Fibroblast of mammary gland (primary cell): ENCODE measurements at regions not wholly inside any gene's neighbourhood (a gene's known extent, or its start where the extent isn't known, plus 50 kb on each side); places are given as distances from the start of the nearest gene placed in this dataset.

Experiments used
- DNase-seq: peaks from one replicate; pipeline ENCODE4 v3.0.0-alpha.2; 2010; ENCODE audit warnings: low read depth
- H3K4me3 ChIP-seq: 2 replicates; pipeline ENCODE4 v1.5.1; 2011; ENCODE audit warnings: low read depth, mild to moderate bottlenecking, low read length, moderate library complexity; ENCODE audit not compliant: control insufficient read depth
- TF ChIP-seq, protein P1 (sequence below): conservative IDR thresholded peaks from 2 replicates; pipeline ENCODE4 v1.5.1; 2011; ENCODE audit warnings: low read depth, low read length, inconsistent platforms; ENCODE audit not compliant: control insufficient read depth, insufficient read depth

DNA sequence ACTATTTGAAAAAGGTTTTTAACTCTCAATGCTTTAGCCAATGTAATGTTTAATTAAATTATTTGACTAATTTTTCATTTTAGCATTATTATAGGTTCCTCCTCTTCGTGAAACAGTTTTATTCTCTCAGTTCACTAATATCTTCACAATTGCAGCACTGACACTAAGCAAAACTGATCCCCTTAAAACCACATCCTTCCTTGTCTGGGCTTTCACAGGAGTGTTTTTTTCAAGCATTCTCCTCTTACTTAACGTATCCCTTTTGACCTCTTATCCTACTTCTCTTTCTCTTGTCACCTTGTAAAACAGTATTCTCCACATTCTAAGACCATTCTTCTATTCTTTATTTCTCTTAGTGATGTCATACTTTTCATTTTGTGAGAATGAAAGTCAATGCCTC, 112.8 kb downstream of the DSC3 start:
- TF ChIP-seq, protein P1, sequence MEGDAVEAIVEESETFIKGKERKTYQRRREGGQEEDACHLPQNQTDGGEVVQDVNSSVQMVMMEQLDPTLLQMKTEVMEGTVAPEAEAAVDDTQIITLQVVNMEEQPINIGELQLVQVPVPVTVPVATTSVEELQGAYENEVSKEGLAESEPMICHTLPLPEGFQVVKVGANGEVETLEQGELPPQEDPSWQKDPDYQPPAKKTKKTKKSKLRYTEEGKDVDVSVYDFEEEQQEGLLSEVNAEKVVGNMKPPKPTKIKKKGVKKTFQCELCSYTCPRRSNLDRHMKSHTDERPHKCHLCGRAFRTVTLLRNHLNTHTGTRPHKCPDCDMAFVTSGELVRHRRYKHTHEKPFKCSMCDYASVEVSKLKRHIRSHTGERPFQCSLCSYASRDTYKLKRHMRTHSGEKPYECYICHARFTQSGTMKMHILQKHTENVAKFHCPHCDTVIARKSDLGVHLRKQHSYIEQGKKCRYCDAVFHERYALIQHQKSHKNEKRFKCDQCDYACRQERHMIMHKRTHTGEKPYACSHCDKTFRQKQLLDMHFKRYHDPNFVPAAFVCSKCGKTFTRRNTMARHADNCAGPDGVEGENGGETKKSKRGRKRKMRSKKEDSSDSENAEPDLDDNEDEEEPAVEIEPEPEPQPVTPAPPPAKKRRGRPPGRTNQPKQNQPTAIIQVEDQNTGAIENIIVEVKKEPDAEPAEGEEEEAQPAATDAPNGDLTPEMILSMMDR: no peak
- no peak for DNase-seq
- H3K4me3 ChIP-seq: no peak overlapping the region

DNA sequence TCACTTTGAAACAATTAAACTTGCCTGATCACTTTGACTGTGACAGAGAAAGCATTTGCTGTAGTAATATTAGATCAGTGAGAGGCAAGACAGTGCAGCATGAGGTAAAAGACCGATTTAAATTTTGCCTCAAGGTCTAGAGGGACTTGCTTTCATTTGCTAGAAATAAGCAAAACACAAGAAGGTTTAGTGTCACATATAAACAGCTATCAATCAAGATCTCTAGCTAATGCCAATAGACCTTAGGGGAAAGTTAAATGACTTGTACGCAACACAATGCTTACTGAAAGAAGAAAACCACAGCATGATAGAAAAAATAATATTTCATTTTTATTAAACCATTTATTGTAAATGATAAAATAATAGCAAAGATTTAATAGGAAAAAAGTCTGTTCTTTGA, 113.5 kb downstream of the DSC3 start:
- H3K4me3 ChIP-seq: no peak overlapping the region
- no peak for DNase-seq

DNA sequence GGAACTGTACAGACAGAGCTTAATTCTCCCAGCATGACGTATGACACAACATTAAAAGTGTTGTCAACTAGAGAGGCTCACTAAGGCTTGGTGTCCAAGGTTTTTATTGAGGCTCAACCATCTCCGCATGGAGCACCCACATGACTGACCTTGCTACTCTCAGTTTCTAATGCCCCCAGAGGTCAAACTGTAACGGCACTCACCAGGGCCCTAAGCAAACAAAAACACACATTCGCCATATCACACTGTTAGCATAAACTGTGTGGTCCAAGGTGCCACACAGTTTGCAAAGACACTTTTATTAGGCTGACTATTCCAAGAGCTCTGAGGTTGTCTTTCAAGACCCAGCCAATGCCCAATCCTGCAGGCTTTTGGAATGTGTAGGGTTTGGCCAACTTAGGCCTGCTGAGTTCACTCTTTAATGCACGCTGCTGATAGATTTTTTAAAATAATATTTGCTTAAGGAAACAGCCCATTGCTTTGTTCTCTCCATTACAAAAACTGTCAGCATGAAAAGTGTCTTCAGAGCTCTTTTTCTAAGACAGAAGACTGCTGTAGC, 114.9 kb downstream of the DSC3 start:
- DNase-seq: no peak

More for the DNA sequence above, 113.5 kb downstream of the DSC3 start:
- TF ChIP-seq, protein P1: no peak

DNA sequence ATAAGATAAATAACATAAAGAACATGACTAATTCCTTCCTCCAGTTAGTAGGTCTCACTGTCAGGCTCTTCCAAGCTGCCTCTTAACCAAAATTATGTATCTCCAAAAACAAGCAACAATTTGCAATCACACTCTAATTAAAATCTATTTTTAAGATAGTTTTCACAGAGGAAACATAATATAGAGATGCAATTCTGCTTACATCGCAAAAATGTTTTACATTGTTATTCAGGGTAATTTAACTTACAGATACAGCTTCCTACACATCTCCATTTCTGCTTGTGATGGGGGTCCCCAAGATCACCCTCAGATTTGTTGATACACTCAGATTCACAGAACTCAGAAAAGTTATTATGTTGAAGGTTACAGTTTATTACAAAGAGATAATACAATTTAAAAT, 115.5 kb downstream of the DSC3 start:
- TF ChIP-seq, protein P1: no peak
- DNase-seq: no peak
- no peak overlapping the region for H3K4me3 ChIP-seq

More for the DNA sequence above, 114.9 kb downstream of the DSC3 start:
- H3K4me3 ChIP-seq: no peak overlapping the region
- TF ChIP-seq, protein P1: no peak

DNA sequence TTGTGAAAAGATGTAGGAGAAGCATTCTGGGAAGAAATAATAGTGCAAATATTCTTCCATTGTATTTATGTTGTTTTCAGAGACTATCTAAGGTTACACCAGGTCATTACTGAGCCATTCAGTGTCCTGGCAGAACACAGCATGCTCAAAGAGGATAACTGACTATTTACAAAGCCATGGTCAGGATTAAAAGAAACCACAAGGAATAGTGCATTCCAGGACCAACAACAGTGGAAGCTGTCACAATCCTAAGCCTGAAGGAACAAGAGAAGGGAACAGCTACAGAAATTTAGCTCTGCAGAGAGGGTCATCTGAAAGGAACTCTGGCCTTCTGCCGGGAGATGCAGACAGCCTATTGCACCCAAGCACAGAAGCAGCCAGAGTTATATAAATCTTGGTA, 116.7 kb downstream of the DSC3 start:
- DNase-seq: no peak
- TF ChIP-seq, protein P1: no peak
- H3K4me3 ChIP-seq: no peak overlapping the region

DNA sequence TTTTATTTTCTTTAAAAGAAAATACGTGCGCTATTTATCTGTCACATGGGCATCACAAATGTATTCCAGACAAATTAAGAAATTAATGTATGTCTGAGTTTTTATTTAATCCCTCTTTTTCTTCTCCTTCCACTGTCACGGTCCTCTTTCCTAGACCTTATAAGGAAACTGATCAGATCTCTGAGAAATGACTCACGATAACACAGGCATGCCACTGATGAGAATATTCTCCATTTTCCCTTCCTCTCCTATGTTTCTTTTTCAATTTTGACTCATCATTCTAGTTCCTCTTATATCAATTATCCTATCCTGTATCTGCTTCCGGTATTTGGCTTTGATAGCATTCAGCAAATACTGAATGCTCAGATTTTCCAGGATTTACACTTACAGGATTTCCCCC, 121.8 kb downstream of the DSC3 start:
- H3K4me3 ChIP-seq: no peak overlapping the region
- TF ChIP-seq, protein P1: no peak
- no peak for DNase-seq

DNA sequence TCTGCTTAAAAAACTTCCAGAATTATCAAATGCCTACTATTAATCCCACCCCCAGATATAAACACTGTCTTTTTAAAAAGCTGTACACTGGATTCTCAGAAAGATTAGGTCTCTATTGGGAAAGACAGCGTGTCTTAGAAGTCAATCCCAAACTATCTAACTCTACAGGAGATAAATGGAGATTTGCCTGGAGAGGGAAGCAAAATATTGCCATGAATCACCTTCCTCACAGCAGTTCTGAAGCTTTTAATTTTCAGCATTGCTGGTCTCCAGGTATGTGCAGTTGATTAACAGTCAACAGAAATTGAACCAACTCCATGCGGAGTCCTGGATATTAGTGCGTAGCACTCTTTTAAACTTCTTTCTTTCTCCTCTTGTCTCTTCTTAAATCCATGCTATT, 122.2 kb downstream of the DSC3 start:
- TF ChIP-seq, protein P1: no peak
- no peak for DNase-seq
- no peak overlapping the region for H3K4me3 ChIP-seq
